Pons (tissue), 1 donor: ENCODE measurements at regions not wholly inside any gene's neighbourhood (a gene's known extent, or its start where the extent isn't known, plus 50 kb on each side); places are given as distances from the start of the nearest gene placed in this dataset.

Experiments used
- DNase-seq: peaks from one replicate; pipeline ENCODE4 v3.0.0-alpha.2; 2016; ENCODE audit warnings: low spot score

DNA sequence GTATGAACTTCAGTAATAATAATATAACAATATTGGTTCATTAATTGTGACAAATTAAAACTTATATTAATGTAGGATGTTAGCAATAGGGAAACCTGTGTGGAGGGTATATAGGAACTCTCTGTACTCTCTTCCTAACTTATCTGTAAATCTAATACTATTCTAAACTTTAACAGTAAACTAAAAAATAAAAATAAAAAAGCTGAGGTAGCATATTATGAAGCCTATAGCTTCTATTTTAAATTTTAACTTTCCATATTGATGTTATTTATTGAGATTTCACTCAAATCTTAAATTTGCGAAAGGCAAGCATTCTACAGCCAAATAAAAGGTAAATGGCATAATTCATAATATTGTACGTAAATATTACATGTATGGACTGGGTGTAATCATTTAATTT is 326.4 kb downstream of the MEI4 start:
- DNase-seq: no peak

DNA sequence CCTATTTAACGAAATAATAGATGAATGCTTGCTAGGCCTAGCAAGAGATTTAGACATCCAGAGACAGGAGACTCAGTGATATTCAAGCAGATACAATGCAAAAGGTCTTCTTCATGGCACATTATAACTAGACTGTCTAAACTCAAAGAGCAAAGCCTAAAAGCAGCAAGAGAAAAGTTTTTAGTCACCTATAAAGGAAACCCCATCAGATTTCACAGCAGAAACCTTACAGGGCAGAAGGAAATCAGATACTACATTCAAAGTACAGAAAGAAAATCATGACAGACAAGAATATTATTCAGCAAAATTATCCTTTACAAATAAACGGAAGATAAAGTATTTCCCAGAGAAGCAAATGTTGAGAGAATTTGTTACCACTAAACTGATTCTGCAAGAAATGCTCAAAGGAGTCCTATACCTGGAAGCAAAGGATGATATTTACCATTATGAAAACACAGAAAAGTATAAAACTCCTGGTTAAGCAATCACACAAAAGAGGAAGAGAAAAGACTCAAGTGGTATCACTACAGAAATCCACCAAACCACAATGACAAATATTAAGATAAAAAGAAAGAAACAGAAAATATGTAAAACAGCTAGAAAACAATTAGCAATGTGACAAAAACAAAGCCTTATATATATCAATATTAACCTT is 333.7 kb downstream of the MEI4 start:
- DNase-seq: no peak

DNA sequence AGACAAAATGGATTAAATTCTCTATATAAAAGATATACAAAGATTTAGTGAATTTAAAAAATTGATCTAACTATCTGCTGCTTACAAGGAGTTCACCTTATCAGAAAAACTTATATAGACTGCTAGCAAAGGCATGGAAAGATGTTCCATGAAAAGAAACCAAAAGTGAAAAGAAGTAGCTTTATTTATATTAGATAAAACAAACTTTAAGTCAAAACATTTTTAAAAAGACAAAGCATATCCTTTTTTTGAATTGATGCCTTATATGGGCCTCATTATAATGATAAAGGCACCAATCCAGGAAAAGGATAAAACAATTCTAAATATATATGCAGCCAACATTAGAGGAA is 334.2 kb downstream of the MEI4 start:
- no peak for DNase-seq

DNA sequence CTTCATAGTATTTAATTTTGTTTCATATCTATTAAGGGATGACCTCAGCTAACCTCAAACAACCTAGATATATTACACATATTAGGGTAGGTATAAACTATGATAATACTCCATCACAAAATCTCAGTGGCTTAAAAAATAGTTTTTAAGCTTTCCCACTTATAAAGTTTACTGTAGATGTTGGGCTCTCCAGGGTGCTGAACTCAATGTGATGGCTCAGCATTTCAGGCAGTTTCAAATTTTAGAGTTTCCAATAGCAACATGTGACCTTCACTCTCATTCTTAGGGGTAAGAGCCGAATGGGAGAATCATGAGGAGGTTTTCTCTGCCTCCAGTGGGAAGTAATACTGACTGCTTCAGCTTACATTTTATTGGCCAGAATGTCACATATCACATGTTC is 357.3 kb downstream of the MEI4 start:
- no peak for DNase-seq

DNA sequence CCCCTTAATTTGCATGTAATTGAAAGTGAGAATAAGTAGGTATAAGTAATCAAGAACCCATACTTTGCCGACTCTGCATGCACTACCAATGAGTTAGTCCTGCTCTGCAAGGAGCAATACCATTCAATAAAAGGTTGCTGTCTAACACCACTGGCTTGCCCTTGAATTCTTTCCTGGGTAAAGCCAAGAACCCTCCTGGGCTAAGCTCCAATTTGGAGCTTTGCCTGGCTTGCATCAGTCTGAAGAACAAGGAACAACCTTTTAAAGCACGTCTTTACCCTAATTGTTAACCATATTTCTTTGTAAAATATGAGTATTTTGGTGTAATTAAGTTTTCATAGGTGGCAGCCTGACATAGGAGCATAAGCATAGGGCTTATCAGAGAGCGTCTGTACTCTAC is 367.7 kb downstream of the MEI4 start:
- DNase-seq: no peak

DNA sequence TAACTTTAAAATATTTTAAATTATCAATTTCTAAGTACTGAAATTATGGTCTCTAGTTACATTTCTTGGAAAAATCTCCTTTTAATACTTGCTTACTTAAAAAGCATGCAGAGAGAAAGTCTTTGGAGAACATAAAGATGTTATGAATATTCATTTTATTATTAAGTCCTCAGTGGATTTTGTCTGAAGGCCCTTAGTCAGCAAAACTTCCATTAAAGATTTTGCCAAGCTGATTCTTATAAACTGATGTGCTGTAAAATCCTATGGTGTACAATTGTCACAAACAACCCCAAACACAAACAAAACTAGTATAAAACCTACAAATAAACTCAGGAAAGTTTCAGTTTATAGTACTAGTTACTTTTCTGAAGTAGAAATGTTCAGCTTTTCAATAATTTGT is 372.7 kb downstream of the MEI4 start:
- DNase-seq: no peak

DNA sequence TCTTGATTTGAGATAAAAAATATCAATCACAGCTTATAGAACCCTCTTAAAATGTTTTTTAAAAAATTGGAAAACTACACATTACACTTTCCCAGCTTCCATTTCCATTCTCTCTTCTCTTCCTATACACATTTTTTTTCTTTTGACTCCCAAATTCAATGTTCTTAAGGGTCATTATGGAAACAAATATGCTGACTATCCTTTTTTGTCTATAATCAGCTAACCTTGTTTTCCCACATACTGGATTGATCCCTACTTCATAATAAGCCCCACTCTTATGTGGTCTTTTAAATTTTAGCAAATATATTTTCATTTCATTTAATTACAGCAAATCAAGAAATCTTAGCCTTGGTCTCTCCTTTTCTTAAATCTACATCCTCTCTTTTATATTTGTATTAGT is 378.4 kb downstream of the MEI4 start:
- DNase-seq: no peak

DNA sequence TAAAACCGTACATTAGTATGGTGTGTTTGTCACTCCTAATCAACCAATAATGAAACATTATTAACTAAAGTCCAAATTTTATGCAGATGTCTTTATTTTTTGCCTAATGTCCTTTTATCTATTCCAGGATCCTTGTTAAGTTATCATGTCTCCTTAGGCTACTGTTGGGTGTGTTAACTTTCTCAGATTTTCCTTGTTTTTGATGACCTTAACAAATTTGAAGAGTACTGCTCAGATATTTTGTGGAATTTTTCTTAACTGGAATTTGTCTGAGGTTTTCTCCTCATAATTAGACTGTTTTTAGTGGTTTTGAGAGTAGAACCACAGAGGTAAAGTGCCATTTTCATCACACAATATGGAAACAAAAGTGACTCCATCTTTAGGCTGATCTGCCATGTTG is 406.3 kb downstream of the MEI4 start:
- no peak for DNase-seq

DNA sequence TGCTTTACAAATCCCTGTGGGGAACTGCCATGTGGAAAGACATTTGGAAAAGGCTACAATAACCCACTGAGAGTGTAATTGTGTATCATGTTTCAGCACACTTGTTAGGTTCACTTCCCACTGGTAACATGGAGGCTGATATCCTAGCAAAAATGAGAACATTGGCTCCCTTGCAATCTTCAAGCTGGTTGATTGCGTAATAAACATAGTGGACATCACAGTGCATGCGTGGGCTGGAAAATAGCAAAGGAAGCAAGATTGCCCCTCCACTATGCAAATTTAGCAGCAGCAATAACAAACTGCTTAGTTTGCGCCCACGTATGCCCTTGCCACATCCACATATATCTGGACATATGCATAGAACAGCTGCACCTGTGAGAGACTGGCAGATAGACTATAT is 410.2 kb downstream of the MEI4 start:
- DNase-seq: no peak

DNA sequence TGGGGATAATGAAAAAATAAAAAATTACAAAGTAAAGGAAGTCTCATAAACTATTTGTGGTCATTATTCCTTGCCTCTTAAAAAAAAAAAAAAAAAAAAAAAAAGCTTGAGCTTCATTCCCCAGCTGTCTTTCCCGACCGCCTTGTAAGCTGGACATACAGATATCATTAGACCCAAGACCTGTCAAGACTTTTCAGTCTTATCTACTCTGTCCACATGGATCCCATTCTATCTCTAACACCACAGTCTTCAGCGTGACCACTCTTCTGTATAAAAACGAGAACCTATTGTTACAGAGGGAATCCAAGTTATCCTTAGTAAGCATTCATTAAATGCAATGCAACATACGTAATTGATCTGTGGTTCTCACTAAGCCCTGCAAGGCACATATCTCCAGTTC is 423.5 kb downstream of the MEI4 start:
- DNase-seq: no peak

DNA sequence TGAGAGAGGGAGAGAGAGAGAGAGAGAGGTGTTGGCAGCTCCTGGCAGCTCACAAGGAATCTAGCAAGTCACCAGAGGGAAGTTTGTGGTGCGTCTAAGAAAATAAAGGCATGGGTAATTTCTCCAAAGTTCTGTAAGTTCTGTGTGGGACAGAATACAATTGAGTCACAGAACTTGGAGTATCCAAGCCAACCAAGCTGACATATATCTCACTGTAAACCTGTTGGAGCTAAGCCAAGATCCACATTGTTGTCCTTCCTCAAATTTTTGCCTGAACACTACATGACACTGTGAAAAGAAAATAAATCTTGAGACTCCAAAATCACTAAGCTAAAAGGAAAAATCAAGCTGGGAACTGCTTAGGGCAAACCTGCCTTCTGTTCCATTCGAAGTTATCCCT is 436.7 kb downstream of the MEI4 start:
- no peak for DNase-seq

DNA sequence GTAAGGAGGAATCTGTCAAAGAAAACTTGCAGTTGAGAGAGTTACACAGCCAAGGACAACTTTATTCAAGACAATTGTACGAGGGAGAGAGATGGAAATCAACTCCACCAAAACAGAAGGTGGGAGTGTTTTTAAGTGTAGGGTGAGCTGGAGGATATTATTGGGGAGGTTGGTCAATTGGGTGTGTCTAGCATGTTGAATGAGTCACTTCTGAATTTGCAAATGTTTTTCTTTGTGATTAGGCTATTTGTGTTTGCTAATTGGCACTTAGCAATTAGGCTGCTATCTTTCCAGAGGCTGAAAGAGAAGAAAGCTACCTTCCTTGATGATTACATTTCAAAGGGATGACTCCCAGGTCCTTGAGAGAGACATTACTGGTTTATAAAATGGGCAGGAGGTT is 441.1 kb downstream of the MEI4 start:
- DNase-seq: no peak

DNA sequence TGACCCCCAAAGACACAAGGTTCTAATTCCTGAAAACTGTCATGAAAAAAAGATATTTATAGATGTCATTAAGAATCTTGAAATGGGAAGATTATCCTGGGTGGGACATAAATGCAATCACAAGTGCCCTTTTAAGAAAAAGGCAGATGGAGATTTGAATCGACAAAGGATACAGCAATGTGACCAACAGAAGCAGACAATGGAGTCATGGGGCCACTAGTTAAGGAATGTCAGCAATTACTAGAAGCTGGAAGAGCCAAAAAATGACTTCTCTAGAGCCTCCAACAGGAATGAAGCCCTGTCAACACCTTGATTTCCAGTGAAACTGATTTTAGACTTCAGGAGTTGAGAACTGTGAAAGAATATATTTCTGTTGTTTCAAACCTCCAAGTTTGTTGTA is 448.5 kb downstream of the MEI4 start:
- no peak for DNase-seq

DNA sequence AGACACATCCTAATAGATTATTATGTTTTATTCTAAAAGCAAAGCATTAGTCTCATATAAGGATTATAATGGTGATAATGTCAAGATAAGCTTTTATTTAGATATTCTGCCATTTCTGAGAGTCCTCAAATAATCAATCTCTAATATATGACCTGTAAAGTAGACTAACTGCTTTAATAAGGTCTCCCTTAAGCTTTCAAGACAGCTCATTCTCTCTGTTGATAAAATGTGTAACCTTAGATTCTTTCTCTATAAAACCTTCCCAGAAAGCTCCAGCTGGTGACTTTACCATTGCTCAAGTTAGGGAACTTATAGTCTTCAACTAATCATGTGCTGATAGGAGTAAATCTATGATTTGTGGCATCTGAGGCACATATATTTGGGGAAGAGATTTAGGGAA is 457.8 kb downstream of the MEI4 start:
- DNase-seq: no peak

DNA sequence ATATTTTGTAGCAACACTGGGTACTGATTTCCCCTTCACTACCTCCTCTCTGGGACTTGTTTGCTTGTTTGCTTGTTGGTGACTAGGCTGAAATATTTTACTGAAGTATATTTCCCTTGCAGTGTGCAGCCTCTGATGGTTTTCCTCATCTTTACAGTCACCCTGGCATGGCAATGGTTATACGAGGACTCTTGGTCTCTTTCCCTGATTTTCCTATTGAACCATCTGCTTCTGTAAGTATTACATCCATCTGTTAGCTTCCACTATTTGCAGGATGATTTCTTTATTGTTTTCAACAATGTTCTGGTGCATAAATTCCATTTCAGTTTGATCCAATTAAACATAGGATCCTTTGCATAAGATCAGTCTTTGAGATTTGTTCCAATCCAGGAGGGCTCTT is 465.1 kb downstream of the MEI4 start:
- peak; percentile 1 for DNase-seq

DNA sequence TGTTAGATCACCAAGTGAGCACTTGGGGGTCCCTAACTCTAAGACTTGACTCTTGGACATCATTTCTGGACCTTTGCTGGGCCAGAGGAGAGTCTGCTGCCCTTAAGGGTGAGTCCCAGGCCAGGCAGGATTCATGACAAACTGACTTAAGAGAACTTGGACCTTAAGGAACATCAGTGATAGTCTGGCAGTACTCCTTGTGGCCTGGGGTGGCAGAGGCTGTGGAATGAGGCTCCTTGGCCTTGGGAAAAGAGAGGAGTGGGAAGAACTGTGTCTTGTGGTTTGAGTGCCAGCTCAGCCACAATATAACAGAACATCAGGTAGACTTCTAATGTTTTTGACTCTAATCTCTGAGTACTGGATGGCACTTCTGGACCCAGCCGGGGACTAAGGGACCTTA is 478.7 kb downstream of the MEI4 start:
- no peak for DNase-seq

DNA sequence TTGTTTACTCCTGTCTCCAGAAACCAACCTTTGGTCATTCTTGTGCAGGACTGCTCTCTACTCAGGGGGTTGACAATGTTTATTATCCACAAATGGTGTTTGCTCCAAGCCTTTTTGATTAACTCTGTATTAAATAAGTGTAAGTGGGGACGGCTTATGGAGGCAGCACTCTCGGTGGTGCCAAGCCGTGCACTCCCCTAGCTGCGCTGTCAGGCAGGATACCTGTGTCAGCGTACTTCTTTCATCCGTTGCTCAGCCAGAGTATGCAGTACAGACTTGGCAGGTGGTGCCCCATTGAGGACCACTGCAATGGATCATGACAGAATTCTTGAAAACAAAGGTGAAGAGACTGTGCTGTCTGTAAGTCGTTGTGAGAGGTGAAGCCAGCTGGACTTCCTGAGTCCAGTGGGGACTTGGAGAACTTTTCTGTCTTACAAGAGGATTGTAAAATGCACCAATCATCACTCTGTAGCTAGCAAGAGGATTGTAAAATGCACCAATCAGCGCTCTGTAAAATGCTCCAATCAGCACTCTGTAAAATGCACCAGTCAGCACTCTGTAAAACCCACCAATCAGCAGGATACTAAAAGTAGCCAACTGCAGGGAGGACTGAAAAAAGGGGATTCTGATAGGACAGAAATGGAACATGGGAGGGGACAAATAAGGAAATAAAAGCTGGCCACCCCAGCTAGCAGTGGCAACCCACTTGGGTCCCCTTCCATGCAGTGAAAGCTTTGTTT is 480.0 kb downstream of the MEI4 start:
- no peak for DNase-seq

DNA sequence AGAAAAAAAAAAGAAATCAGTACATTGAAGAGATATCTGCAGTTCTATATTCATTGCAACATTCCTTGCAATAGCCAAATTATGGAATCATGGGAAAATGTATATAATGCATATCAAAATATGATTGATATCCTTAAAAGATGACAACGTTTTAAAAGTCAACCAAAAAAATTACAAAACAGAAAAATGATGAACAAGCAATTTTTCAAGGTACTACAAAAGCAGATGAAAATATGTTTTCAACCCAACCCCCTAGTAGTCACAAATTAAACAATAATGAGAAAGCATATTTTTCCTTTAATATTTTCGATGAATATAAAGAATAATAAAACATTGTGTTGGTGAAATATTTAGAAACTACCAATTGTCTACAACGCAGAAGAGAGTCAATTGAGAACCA is 497.6 kb downstream of the MEI4 start:
- DNase-seq: no peak

DNA sequence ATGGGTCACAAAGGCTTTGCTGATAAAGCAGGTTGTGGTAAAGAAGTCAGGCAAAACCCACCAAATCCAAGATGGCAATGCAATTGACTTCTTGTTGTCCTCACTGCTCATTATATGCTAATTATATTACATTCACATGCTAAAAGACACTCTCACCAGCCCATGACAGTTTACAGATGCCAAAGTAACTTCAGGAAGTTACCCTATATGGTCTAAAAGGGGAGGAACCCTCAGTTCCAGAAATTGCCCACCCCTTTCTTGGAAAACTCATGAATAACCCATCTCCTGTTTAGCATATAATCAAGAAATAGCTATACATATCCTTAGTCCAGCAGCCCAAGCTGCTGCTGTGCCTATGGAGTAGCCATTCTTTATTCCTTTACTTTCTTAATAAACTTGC is 501.1 kb downstream of the MEI4 start:
- no peak for DNase-seq

DNA sequence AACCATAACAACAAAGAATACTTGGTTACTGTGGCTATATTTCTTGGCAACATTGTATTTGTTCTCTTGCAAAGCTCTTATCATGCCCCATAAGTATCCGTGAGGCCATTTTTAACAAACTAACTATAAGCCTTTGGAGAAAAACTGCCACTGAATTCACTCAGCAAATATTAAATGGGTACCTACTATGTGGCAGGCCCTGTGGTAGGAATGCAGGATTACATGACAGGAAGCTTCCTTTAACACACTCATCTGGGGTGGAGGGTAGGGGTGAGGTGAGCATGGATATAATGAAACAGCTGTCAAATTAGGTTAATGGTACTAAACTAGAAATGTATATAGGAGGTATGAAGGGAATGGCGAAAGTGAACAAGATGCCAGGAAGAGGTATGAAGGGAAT is 504.8 kb downstream of the MEI4 start:
- DNase-seq: no peak

DNA sequence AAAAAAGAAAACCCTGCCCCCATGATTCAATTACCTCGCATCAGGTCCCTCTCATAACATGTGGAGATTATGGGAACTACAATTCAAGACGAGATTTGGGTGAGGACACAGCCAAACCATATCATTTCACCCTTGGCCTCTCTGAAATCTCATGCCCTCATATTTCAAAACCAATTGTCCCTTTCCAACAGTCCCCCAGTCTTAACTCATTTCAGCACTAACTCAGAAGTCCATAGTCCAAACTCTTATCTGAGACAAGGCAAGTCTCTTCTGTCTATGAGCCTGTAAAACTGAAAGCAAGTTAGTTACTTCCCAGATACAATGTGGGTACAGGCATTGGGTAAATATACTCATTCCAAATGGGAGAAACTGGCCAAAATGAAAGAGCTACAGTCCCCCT is 536.1 kb downstream of the MEI4 start:
- no peak for DNase-seq

DNA sequence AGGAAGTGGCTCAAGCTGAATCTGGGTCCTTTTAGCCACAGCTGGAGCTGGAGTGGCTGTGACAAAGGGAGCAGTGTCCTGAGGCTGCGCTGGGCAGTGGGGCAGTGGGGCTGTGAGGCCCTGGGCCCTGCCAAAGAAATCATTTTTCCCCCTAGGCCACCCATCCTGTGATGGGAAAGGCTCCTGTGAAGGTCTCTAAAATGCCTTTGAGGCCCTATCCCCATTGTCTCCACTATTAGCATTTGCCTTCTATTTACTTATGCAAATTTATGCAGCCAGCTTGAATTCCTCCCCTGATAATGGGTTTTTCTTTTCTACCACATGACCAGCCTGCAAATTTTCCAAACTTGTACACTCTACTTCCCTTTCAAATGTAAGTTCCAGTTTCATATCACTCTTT is 539.2 kb downstream of the MEI4 start:
- peak; percentile 6 for DNase-seq

DNA sequence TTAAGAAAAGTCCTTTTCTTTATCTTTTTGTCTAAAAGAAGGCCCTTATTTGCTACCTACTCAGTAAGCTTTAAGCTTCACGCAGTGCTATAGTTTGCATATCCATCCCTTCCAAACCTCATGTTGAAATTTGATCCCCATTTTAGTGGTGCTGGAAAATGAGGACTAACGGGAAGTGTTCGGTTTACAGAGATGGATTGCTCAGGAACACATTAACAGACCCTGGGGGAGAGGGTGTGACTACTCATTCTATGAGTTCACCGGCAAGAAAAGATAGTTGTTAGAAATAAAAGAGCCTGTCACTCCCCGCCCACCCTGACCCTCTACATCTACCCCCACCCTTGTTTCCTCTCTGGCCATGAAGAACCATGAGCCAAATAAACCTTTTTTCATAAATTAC is 546.2 kb downstream of the MEI4 start:
- no peak for DNase-seq

DNA sequence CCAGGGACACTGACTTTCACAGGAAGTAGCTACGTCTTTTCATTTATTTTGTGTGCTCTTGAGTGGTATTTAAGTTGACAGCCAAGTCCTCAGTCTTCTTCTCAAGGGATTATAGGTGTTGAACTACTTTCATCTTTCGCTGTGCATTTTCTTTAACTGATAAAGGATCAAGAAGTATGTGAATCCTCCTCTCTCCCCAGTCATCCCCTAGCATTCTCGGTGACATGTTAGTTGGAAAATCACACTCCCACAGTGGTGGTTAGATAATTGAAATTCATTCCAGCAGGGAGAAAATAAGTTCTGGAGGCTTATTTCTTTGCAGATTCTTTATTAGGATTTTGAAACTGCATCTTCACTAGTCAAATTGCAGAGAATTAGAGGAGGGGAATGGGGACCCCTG is 569.4 kb downstream of the MEI4 start:
- DNase-seq: no peak
